ENCODE measurements at regions not wholly inside any gene's neighbourhood (a gene's known extent, or its start where the extent isn't known, plus 50 kb on each side); places are given as distances from the start of the nearest gene placed in this dataset.

GRCh38 chr1:218994615-218995014, 179.1 kb upstream of the LYPLAL1 start:
- Histone ChIP-seq H3K4me2 (no peak overlapping the region), H3K9ac (no peak overlapping the region), H3K27me3 (no peaks in the 10 kb centered on the region), H3K9me3 (no peaks in the 10 kb centered on the region), H3K4me1 (no peaks in the 10 kb centered on the region), H3K4me3 (no peak overlapping the region), H3K36me3 (no peaks in the 10 kb centered on the region), H3K27ac (no peak overlapping the region), H4K20me1 (no peaks in the 10 kb centered on the region)
- TF ChIP-seq Cebpa-rat (IDR thresholded peaks at IDR 0.05) = no peak

- H4K20me1 ChIP-seq = no peaks in the 10 kb centered on the region
- H3K9me3 ChIP-seq = no peaks in the 10 kb centered on the region
- no peak overlapping the region for H3K4me2 ChIP-seq
- no peaks in the 10 kb centered on the region for H3K27me3 ChIP-seq
- H3K36me3 ChIP-seq = no peaks in the 10 kb centered on the region
- no peak for TF ChIP-seq Cebpa-rat (IDR thresholded peaks at IDR 0.05)
- no peaks in the 10 kb centered on the region for H3K4me1 ChIP-seq
- H3K4me3 ChIP-seq = no peak overlapping the region
- H3K9ac ChIP-seq = no peak overlapping the region
- no peak overlapping the region for H3K27ac ChIP-seq
These were observed 178.5 kb upstream of the LYPLAL1 start for GRCh38 chr1:218995091-218995665.

- Histone ChIP-seq H3K27me3 (no peaks in the 10 kb centered on the region), H3K4me2 (no peak overlapping the region), H3K4me3 (no peak overlapping the region), H3K4me1 (no peaks in the 10 kb centered on the region), H3K9me3 (no peaks in the 10 kb centered on the region), H3K27ac (no peak overlapping the region), H4K20me1 (no peaks in the 10 kb centered on the region), H3K36me3 (no peaks in the 10 kb centered on the region), H3K9ac (no peak overlapping the region)
- no peak for TF ChIP-seq Cebpa-rat (IDR thresholded peaks at IDR 0.05)
These were observed 177.3 kb upstream of the LYPLAL1 start for GRCh38 chr1:218996362-218996761.

- Histone ChIP-seq H3K9ac (no peak overlapping the region), H3K27me3 (no peaks in the 10 kb centered on the region), H4K20me1 (no peaks in the 10 kb centered on the region), H3K4me3 (no peak overlapping the region), H3K9me3 (no peaks in the 10 kb centered on the region), H3K4me1 (no peaks in the 10 kb centered on the region), H3K4me2 (no peak overlapping the region), H3K27ac (no peak overlapping the region), H3K36me3 (no peaks in the 10 kb centered on the region)
- TF ChIP-seq Cebpa-rat (IDR thresholded peaks at IDR 0.05) = no peak
These were observed 173.7 kb upstream of the LYPLAL1 start for GRCh38 chr1:219000005-219000404.

- H4K20me1 ChIP-seq = no peaks in the 10 kb centered on the region
- H3K36me3 ChIP-seq = no peaks in the 10 kb centered on the region
These were observed 173.0 kb upstream of the LYPLAL1 start for GRCh38 chr1:219000631-219001030.

GRCh38 chr1:219010720-219011119, 163.0 kb upstream of the LYPLAL1 start:
- H3K27me3 ChIP-seq = no peaks in the 10 kb centered on the region
- no peaks in the 10 kb centered on the region for H3K4me1 ChIP-seq
- no peak for TF ChIP-seq Cebpa-rat (IDR thresholded peaks at IDR 0.05)
- no peak overlapping the region for H3K27ac ChIP-seq
- H4K20me1 ChIP-seq = no peaks in the 10 kb centered on the region
- H3K36me3 ChIP-seq = no peaks in the 10 kb centered on the region
- H3K9ac ChIP-seq = no peak overlapping the region
- H3K4me2 ChIP-seq = no peak overlapping the region
- H3K9me3 ChIP-seq = no peaks in the 10 kb centered on the region
- no peak overlapping the region for H3K4me3 ChIP-seq

More at GRCh38 chr1:219000631-219001030, 173.0 kb upstream of the LYPLAL1 start:
- no peaks in the 10 kb centered on the region for H3K4me1 ChIP-seq
- TF ChIP-seq Cebpa-rat (IDR thresholded peaks at IDR 0.05) = no peak
- no peaks in the 10 kb centered on the region for H3K9me3 ChIP-seq
- no peaks in the 10 kb centered on the region for H3K27me3 ChIP-seq
- no peak overlapping the region for H3K9ac ChIP-seq
- no peak overlapping the region for H3K27ac ChIP-seq
- no peak overlapping the region for H3K4me3 ChIP-seq
- H3K4me2 ChIP-seq = no peak overlapping the region

GRCh38 chr1:219020386-219020785, 153.3 kb upstream of the LYPLAL1 start:
- no peaks in the 10 kb centered on the region for H3K27me3 ChIP-seq
- no peak overlapping the region for H3K4me2 ChIP-seq
- H4K20me1 ChIP-seq = no peaks in the 10 kb centered on the region
- H3K9me3 ChIP-seq = no peaks in the 10 kb centered on the region
- H3K4me1 ChIP-seq = no peaks in the 10 kb centered on the region
- TF ChIP-seq Cebpa-rat (IDR thresholded peaks at IDR 0.05) = no peak
- H3K27ac ChIP-seq = no peak overlapping the region
- H3K36me3 ChIP-seq = no peaks in the 10 kb centered on the region
- no peak overlapping the region for H3K4me3 ChIP-seq
- H3K9ac ChIP-seq = no peak overlapping the region

- Histone ChIP-seq H3K36me3 (no peaks in the 10 kb centered on the region), H3K9me3 (no peaks in the 10 kb centered on the region), H4K20me1 (no peaks in the 10 kb centered on the region), H3K4me1 (no peaks in the 10 kb centered on the region), H3K4me3 (no peak overlapping the region), H3K4me2 (no peak overlapping the region), H3K27me3 (no peaks in the 10 kb centered on the region), H3K9ac (no peak overlapping the region), H3K27ac (no peak overlapping the region)
- TF ChIP-seq Cebpa-rat (IDR thresholded peaks at IDR 0.05) = no peak
These were observed 152.8 kb upstream of the LYPLAL1 start for GRCh38 chr1:219020846-219021245.

- no peak overlapping the region for H3K27ac ChIP-seq
- H3K4me1 ChIP-seq = no peaks in the 10 kb centered on the region
- no peaks in the 10 kb centered on the region for H3K36me3 ChIP-seq
- TF ChIP-seq Cebpa-rat (IDR thresholded peaks at IDR 0.05) = no peak
- no peak overlapping the region for H3K4me3 ChIP-seq
- no peaks in the 10 kb centered on the region for H3K27me3 ChIP-seq
- no peaks in the 10 kb centered on the region for H3K9me3 ChIP-seq
- H3K4me2 ChIP-seq = no peak overlapping the region
- no peak overlapping the region for H3K9ac ChIP-seq
- H4K20me1 ChIP-seq = no peaks in the 10 kb centered on the region
These were observed 146.5 kb upstream of the LYPLAL1 start for GRCh38 chr1:219027146-219027673.

- H3K27ac ChIP-seq = no peak overlapping the region
- H3K36me3 ChIP-seq = no peaks in the 10 kb centered on the region
- no peak overlapping the region for H3K4me2 ChIP-seq
- no peaks in the 10 kb centered on the region for H3K4me1 ChIP-seq
- no peak overlapping the region for H3K9ac ChIP-seq
- no peak overlapping the region for H3K4me3 ChIP-seq
- H3K27me3 ChIP-seq = no peaks in the 10 kb centered on the region
- H3K9me3 ChIP-seq = no peaks in the 10 kb centered on the region
- no peaks in the 10 kb centered on the region for H4K20me1 ChIP-seq
- no peak for TF ChIP-seq Cebpa-rat (IDR thresholded peaks at IDR 0.05)
These were observed 141.9 kb upstream of the LYPLAL1 start for GRCh38 chr1:219031809-219032208.

GRCh38 chr1:219038398-219038797, 135.3 kb upstream of the LYPLAL1 start:
- Histone ChIP-seq H3K4me2 (no peak overlapping the region), H3K4me3 (no peak overlapping the region), H3K27ac (no peak overlapping the region), H3K9ac (no peak overlapping the region), H4K20me1 (no peaks in the 10 kb centered on the region), H3K4me1 (no peaks in the 10 kb centered on the region), H3K27me3 (no peaks in the 10 kb centered on the region), H3K36me3 (no peaks in the 10 kb centered on the region), H3K9me3 (peaks cover 4% of the 10 kb centered on the region; the same call in 1 of the 2 replicates)
- TF ChIP-seq Cebpa-rat (IDR thresholded peaks at IDR 0.05) = no peak
